Uterus (tissue), 3 donors: ENCODE measurements at regions not wholly inside any gene's neighbourhood (a gene's known extent, or its start where the extent isn't known, plus 50 kb on each side); places are given as distances from the start of the nearest gene placed in this dataset.
A peak's percentile ranks its signal among the peaks of the same experiment; 100 is the strongest.

Experiments
- DNase-seq, 2 donors: peaks; one replicate each; pipeline ENCODE4 v3.0.0-alpha.2; 2019 to 2020
- H3K27ac ChIP-seq, 2 donors: fragments of 200-600 bp; sonication (generic); 1 replicate in 1 of 2; 2 replicates in 1 of 2; pipeline ENCODE4 v1.5.1; 2016 to 2018
- H3K27me3 ChIP-seq, 2 donors: fragments of 200-600 bp; sonication (generic); one replicate each; pipeline ENCODE4 v1.5.1; 2018 to 2019; ENCODE audit warnings: control low read depth in 1 of 2
- H3K36me3 ChIP-seq, 2 donors: fragments of 200-600 bp; sonication (generic); one replicate each; pipeline ENCODE4 v1.5.1; 2019; ENCODE audit warnings: control low read depth in 1 of 2
- H3K4me1 ChIP-seq, 2 donors: fragments of 200-600 bp; sonication (generic); one replicate each; pipeline ENCODE4 v1.5.1; 2018 to 2019; ENCODE audit warnings: control low read depth in 1 of 2
- H3K4me3 ChIP-seq, 2 donors: fragments of 200-600 bp; sonication (generic); 1 replicate in 1 of 2; 2 replicates in 1 of 2; pipeline ENCODE4 v1.5.1; 2018 to 2019; ENCODE audit warnings: mild to moderate bottlenecking in 1 of 2
- H3K9me3 ChIP-seq, 2 donors: fragments of 200-600 bp; sonication (generic); one replicate each; pipeline ENCODE4 v1.5.1; 2019; ENCODE audit warnings: control low read depth in 1 of 2
- POLR2A ChIP-seq, 2 donors: fragments of 450-650 bp; IDR thresholded peaks; one replicate each; pipeline ENCODE4 v1.6.1; 2016; ENCODE audit warnings: antibody characterized with exemption in 2 of 2, mild to moderate bottlenecking in 1 of 2, moderate library complexity in 1 of 2
- intact Hi-C: fragments of 100-400 bp; cut with DNase I; formaldehyde crosslinking; loops from one replicate; pipeline ENCODE4 v1.15.1; 2023; ENCODE audit warnings: low total_unique reads
- TF ChIP-seq, protein P1 (sequence below), 4 experiments: fragments of 200-600 bp in 2 of 4; fragments of 450-650 bp in 2 of 4; sonication (generic) in 2 of 4; IDR thresholded peaks; one replicate each; pipeline ENCODE4 v1.5.1; 2016 to 2019; ENCODE audit warnings: antibody characterized with exemption in 4 of 4, mild to moderate bottlenecking in 2 of 4, moderate library complexity in 1 of 4
- donor health status: DM: yes; HTN: yes; CAD: no.

DNA sequence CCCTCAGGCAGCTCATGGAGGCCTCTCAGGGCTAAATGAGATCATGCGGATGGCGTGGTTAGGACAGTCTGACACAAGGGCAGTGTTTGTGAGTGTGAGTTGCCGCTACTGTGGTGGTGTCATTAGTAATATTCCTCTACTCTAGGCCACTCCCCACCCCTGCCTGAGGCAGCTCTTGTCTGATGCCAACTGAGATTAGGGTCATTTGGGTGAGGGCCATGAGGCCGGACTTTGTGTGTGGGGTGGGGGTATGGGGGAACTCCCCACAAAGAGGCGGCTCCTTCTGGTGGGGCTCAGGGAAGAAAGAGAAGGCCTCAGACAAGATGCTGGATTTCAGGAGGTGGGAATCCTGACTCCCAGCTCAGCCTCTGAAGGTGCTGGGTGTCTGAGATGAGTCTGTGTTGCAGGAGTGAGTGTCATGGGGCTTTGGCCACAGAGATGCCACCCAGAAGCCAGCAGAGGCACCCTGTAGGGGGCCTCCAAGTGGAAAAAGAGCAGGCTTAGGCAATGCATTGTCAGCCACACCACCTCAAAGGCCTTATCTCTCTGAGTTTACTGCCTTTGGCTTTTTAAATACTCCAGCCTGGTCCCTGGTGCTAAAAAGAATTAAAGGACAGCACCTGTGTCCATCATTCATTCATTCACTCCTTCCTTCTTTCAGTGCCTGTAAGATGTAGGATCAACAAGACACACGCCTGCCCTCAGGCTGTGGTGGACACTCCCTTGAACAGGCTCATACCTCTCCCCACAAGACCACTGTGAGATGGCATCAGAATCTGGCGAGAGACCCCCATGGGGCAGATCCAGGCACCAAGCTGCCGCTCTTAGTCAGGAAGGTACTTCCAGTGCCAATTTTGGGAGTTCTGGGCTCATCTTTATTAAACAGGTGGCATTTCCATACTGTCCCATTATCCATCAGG lies 175.2 kb downstream of the MRPL14 start:
- Histone ChIP-seq H3K27ac (no peak overlapping the region), H3K4me1 (no peaks in the 10 kb centered on the region), H3K27me3 (no peaks in the 10 kb centered on the region), H3K4me3 (no peak overlapping the region), H3K36me3 (no peaks in the 10 kb centered on the region), H3K9me3 (no peaks in the 10 kb centered on the region)
- intact Hi-C loops, result loop anchor here (5.0 kb wide), 1 partner anchor 180 kb away; the partner anchor contains the start of gene VEGFA
- DNase-seq, result peak in 1 of 2 donors; percentile 11
- TF ChIP-seq, protein P1, sequence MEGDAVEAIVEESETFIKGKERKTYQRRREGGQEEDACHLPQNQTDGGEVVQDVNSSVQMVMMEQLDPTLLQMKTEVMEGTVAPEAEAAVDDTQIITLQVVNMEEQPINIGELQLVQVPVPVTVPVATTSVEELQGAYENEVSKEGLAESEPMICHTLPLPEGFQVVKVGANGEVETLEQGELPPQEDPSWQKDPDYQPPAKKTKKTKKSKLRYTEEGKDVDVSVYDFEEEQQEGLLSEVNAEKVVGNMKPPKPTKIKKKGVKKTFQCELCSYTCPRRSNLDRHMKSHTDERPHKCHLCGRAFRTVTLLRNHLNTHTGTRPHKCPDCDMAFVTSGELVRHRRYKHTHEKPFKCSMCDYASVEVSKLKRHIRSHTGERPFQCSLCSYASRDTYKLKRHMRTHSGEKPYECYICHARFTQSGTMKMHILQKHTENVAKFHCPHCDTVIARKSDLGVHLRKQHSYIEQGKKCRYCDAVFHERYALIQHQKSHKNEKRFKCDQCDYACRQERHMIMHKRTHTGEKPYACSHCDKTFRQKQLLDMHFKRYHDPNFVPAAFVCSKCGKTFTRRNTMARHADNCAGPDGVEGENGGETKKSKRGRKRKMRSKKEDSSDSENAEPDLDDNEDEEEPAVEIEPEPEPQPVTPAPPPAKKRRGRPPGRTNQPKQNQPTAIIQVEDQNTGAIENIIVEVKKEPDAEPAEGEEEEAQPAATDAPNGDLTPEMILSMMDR (IDR thresholded peaks at IDR 0.05), result no peak
- TF ChIP-seq POLR2A (IDR thresholded peaks at IDR 0.05), result no peak

DNA sequence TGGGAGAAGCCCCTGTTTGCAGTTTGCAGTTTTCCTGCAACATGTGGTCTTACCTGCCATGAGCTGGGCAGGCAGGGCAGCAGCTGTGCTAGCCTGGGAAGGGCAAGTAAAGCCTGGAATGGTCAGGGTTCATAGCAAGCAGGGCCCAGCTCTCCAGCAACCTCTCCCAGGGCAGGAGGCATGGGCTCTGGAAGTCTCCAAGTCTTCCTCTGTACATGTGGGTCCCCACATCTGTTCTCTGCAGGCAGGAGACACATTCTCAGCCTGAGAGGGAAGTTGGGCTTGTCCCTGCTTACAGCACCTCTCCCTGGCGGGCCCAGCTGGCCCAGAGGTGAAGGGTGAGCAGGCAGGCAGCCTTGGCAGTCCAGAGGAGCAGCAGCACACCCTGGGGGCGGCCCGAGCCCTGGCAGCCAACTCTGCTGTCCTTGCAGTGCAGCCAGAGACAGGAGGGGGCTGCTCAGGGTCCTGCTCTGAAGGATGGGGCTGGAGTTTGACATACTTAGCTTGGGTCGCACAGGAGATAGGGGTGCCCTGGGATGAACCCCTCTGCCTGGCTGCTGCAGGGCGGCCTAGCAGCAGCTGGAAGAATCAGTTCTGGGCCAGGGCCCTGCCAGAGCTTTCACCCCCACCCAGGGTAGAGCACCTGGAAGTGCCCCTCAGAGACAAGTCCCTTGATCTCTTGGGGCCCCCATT lies 176.0 kb downstream of the MRPL14 start:
- no peaks in the 10 kb centered on the region for H3K27me3 ChIP-seq
- DNase-seq, result peak; percentile 47 to 55
- no peaks in the 10 kb centered on the region for H3K36me3 ChIP-seq
- H3K27ac ChIP-seq, result no peak overlapping the region
- TF ChIP-seq, protein P1 (IDR thresholded peaks at IDR 0.05), result peak; percentile 35 to 71 (median 54)
- TF ChIP-seq POLR2A (IDR thresholded peaks at IDR 0.05), result no peak
- peaks cover 0 to under 1% of the 10 kb centered on the region in 2 donors for H3K9me3 ChIP-seq
- intact Hi-C loops, result loop anchor here (5.0 kb wide), 1 partner anchor 179 kb away; the partner anchor contains the start of gene VEGFA
- H3K4me1 ChIP-seq, result no peaks in the 10 kb centered on the region
- no peak overlapping the region for H3K4me3 ChIP-seq

DNA sequence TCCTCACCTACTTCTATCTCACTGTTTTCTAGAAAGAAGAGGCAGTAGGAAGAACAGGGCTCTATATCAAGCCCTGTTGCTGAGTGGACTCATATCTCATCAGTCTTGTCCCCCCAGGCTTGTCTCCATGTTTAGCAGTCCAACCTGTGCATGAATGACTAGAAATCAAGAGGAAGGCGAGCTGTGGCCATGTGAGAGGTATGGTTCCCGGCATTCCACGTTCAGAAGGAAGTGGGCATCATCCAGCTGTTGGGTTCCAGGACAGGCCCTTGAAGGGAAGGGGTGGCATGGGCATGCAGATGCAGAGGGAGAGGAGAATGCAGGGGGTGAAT lies 176.6 kb downstream of the MRPL14 start:
- DNase-seq, result no peak
- Histone ChIP-seq H3K4me1 (no peaks in the 10 kb centered on the region), H3K4me3 (no peak overlapping the region), H3K9me3 (peaks cover 0 to 5% of the 10 kb centered on the region in 2 donors), H3K27me3 (no peaks in the 10 kb centered on the region), H3K36me3 (no peaks in the 10 kb centered on the region), H3K27ac (no peak overlapping the region)
- TF ChIP-seq, protein P1 (IDR thresholded peaks at IDR 0.05), result no peak
- no peak for TF ChIP-seq POLR2A (IDR thresholded peaks at IDR 0.05)
- intact Hi-C loops, result loop anchor here (5.0 kb wide), 1 partner anchor 178 kb away; the partner anchor contains the start of gene VEGFA

DNA sequence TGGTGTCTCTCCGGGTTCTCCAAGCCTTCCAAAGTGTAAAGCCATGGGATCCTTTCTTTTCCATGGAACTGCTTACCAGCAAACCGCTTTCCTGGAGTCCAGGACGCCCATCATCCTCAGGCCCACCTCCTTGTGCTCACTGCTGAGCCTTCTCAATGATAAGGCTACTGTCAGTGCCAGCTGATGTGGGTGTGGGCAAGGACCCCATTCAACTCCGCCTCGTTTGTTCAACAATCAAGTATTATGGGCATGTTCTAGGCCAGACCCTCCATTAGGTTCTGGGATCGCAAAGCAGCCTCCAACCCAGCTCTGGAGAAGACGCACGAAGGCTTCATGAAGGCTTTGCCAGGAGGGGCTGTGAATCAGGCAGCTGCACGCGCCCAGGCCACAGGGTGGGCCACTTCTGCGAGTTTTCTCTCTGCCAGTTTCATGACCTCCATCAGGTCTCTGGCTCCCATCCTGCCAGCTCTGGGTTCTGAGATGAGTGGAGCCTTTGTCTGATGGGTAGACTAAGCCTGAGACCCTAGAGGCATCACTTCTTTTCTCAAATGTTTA lies 177.1 kb downstream of the MRPL14 start:
- peak in 1 of 2 donors; percentile 8 for DNase-seq

More for the DNA sequence above, 177.1 kb downstream of the MRPL14 start:
- no peaks in the 10 kb centered on the region for H3K27me3 ChIP-seq
- TF ChIP-seq, protein P1 (IDR thresholded peaks at IDR 0.05), result no peak
- TF ChIP-seq POLR2A (IDR thresholded peaks at IDR 0.05), result no peak
- intact Hi-C loops, result loop anchor here (5.0 kb wide), 1 partner anchor 178 kb away; the partner anchor contains the start of gene VEGFA
- peaks cover 0 to 11% of the 10 kb centered on the region in 2 donors for H3K9me3 ChIP-seq
- no peak overlapping the region for H3K4me3 ChIP-seq
- no peaks in the 10 kb centered on the region for H3K4me1 ChIP-seq
- H3K36me3 ChIP-seq, result no peaks in the 10 kb centered on the region
- no peak overlapping the region for H3K27ac ChIP-seq
